ENCODE measurements at regions not wholly inside any gene's neighbourhood (a gene's known extent, or its start where the extent isn't known, plus 50 kb on each side); places are given as distances from the start of the nearest gene placed in this dataset.

GRCh38 chr12:91400271-91400670, 217.7 kb upstream of the DCN start:
- Mint-ChIP-seq H3K9me3 (no peaks in the 10 kb centered on the region), H3K4me1 (ENCODE audit: low read depth) (no peaks in the 10 kb centered on the region), H3K36me3 (ENCODE audit: low read depth) (no peaks in the 10 kb centered on the region), H3K4me3 (no peak overlapping the region), H3K27me3 (no peaks in the 10 kb centered on the region), H3K27ac (no peak overlapping the region)

- no peaks in the 10 kb centered on the region for H3K4me1 Mint-ChIP-seq (ENCODE audit: low read depth)
- H3K4me3 Mint-ChIP-seq = no peak overlapping the region
- H3K9me3 Mint-ChIP-seq = no peaks in the 10 kb centered on the region
- H3K36me3 Mint-ChIP-seq (ENCODE audit: low read depth) = no peaks in the 10 kb centered on the region
- no peak overlapping the region for H3K27ac Mint-ChIP-seq
- H3K27me3 Mint-ChIP-seq = no peaks in the 10 kb centered on the region
Measured at GRCh38 chr12:91397866-91398532, 215.4 kb upstream of the DCN start.

GRCh38 chr12:91396293-91396692, 213.7 kb upstream of the DCN start:
- Mint-ChIP-seq H3K27me3 (no peaks in the 10 kb centered on the region), H3K9me3 (no peaks in the 10 kb centered on the region), H3K27ac (no peak overlapping the region), H3K4me3 (no peak overlapping the region), H3K4me1 (ENCODE audit: low read depth) (no peaks in the 10 kb centered on the region), H3K36me3 (ENCODE audit: low read depth) (no peaks in the 10 kb centered on the region)

- Mint-ChIP-seq H3K36me3 (ENCODE audit: low read depth) (no peaks in the 10 kb centered on the region), H3K9me3 (no peaks in the 10 kb centered on the region), H3K27me3 (no peaks in the 10 kb centered on the region), H3K4me1 (ENCODE audit: low read depth) (no peaks in the 10 kb centered on the region), H3K4me3 (no peak overlapping the region), H3K27ac (no peak overlapping the region)
Measured at GRCh38 chr12:91395628-91396135, 213.1 kb upstream of the DCN start.

- Mint-ChIP-seq H3K4me3 (no peak overlapping the region), H3K4me1 (ENCODE audit: low read depth) (no peaks in the 10 kb centered on the region), H3K36me3 (ENCODE audit: low read depth) (no peaks in the 10 kb centered on the region), H3K9me3 (no peaks in the 10 kb centered on the region), H3K27me3 (no peaks in the 10 kb centered on the region), H3K27ac (no peak overlapping the region)
Measured at GRCh38 chr12:91394903-91395302, 212.3 kb upstream of the DCN start.

- no peaks in the 10 kb centered on the region for H3K4me1 Mint-ChIP-seq (ENCODE audit: low read depth)
- H3K27ac Mint-ChIP-seq = no peak overlapping the region
- no peaks in the 10 kb centered on the region for H3K9me3 Mint-ChIP-seq
- H3K27me3 Mint-ChIP-seq = no peaks in the 10 kb centered on the region
- no peaks in the 10 kb centered on the region for H3K36me3 Mint-ChIP-seq (ENCODE audit: low read depth)
- H3K4me3 Mint-ChIP-seq = no peak overlapping the region
Measured at GRCh38 chr12:91388573-91388972, 206.0 kb upstream of the DCN start.

GRCh38 chr12:91387461-91388134, 205.0 kb upstream of the DCN start:
- Mint-ChIP-seq H3K27me3 (no peaks in the 10 kb centered on the region), H3K36me3 (ENCODE audit: low read depth) (no peaks in the 10 kb centered on the region), H3K4me1 (ENCODE audit: low read depth) (no peaks in the 10 kb centered on the region), H3K9me3 (no peaks in the 10 kb centered on the region), H3K27ac (no peak overlapping the region), H3K4me3 (no peak overlapping the region)

GRCh38 chr12:91384806-91385205, 202.2 kb upstream of the DCN start:
- Mint-ChIP-seq H3K36me3 (ENCODE audit: low read depth) (no peaks in the 10 kb centered on the region), H3K27me3 (peaks cover 3% of the 10 kb centered on the region), H3K4me3 (no peak overlapping the region), H3K27ac (no peak overlapping the region), H3K4me1 (ENCODE audit: low read depth) (peaks cover 11% of the 10 kb centered on the region), H3K9me3 (no peaks in the 10 kb centered on the region)

GRCh38 chr12:91384366-91384765, 201.7 kb upstream of the DCN start:
- Mint-ChIP-seq H3K4me1 (ENCODE audit: low read depth) (peaks cover 11% of the 10 kb centered on the region), H3K9me3 (no peaks in the 10 kb centered on the region), H3K27ac (no peak overlapping the region), H3K27me3 (peaks cover 3% of the 10 kb centered on the region), H3K36me3 (ENCODE audit: low read depth) (no peaks in the 10 kb centered on the region), H3K4me3 (no peak overlapping the region)

- Mint-ChIP-seq H3K36me3 (ENCODE audit: low read depth) (no peaks in the 10 kb centered on the region), H3K4me1 (ENCODE audit: low read depth) (peaks cover 11% of the 10 kb centered on the region), H3K9me3 (no peaks in the 10 kb centered on the region), H3K27ac (no peak overlapping the region), H3K27me3 (peaks cover 10% of the 10 kb centered on the region), H3K4me3 (no peak overlapping the region)
Measured at GRCh38 chr12:91383099-91383498, 200.5 kb upstream of the DCN start.

- H3K4me1 Mint-ChIP-seq (ENCODE audit: low read depth) = peaks cover 11% of the 10 kb centered on the region
- peak overlapping the region; percentile 85 for H3K4me3 Mint-ChIP-seq
- H3K27me3 Mint-ChIP-seq = peaks cover 10% of the 10 kb centered on the region
- H3K36me3 Mint-ChIP-seq (ENCODE audit: low read depth) = no peaks in the 10 kb centered on the region
- H3K9me3 Mint-ChIP-seq = no peaks in the 10 kb centered on the region
- H3K27ac Mint-ChIP-seq = peak overlapping the region; percentile 74
Measured at GRCh38 chr12:91382081-91382543, 199.5 kb upstream of the DCN start.

- Mint-ChIP-seq H3K27ac (no peak overlapping the region), H3K4me3 (peak overlapping the region; percentile 85), H3K36me3 (ENCODE audit: low read depth) (no peaks in the 10 kb centered on the region), H3K9me3 (no peaks in the 10 kb centered on the region), H3K4me1 (ENCODE audit: low read depth) (peaks cover 11% of the 10 kb centered on the region), H3K27me3 (peaks cover 10% of the 10 kb centered on the region)
Measured at GRCh38 chr12:91381309-91381804, 198.7 kb upstream of the DCN start.

- H3K27me3 Mint-ChIP-seq = peaks cover 10% of the 10 kb centered on the region
- no peaks in the 10 kb centered on the region for H3K9me3 Mint-ChIP-seq
- no peak overlapping the region for H3K4me3 Mint-ChIP-seq
- no peak overlapping the region for H3K27ac Mint-ChIP-seq
- H3K4me1 Mint-ChIP-seq (ENCODE audit: low read depth) = peaks cover 11% of the 10 kb centered on the region
- no peaks in the 10 kb centered on the region for H3K36me3 Mint-ChIP-seq (ENCODE audit: low read depth)
Measured at GRCh38 chr12:91380631-91381030, 198.0 kb upstream of the DCN start.

GRCh38 chr12:91379051-91379775, 196.6 kb upstream of the DCN start:
- no peak overlapping the region for H3K4me3 Mint-ChIP-seq
- peaks cover 11% of the 10 kb centered on the region for H3K4me1 Mint-ChIP-seq (ENCODE audit: low read depth)
- no peaks in the 10 kb centered on the region for H3K36me3 Mint-ChIP-seq (ENCODE audit: low read depth)
- peaks cover 10% of the 10 kb centered on the region for H3K27me3 Mint-ChIP-seq
- no peaks in the 10 kb centered on the region for H3K9me3 Mint-ChIP-seq
- H3K27ac Mint-ChIP-seq = no peak overlapping the region

GRCh38 chr12:91377436-91377835, 194.8 kb upstream of the DCN start:
- no peak overlapping the region for H3K4me3 Mint-ChIP-seq
- H3K27me3 Mint-ChIP-seq = peaks cover 10% of the 10 kb centered on the region
- no peaks in the 10 kb centered on the region for H3K36me3 Mint-ChIP-seq (ENCODE audit: low read depth)
- H3K9me3 Mint-ChIP-seq = no peaks in the 10 kb centered on the region
- H3K4me1 Mint-ChIP-seq (ENCODE audit: low read depth) = peaks cover 11% of the 10 kb centered on the region
- H3K27ac Mint-ChIP-seq = no peak overlapping the region

All from stimulated activated naive CD8-positive, alpha-beta T cell treated with anti-CD3 and anti-CD28 coated beads, Interleukin-15, Interleukin-2, amounts not matched to agents 100 ng/mL and 50 ng/mL, for 24 hours (primary cell).